OCI-LY7 (cell line): ENCODE measurements at regions not wholly inside any gene's neighbourhood (a gene's known extent, or its start where the extent isn't known, plus 50 kb on each side); places are given as distances from the start of the nearest gene placed in this dataset.

ENCODE experiments used
- BruUV-seq: library from RNA; stranded (reverse); fragments of 400-500 nt; replicated peaks from 2 replicates; lab custom pipeline; 2021; lab: Mats Ljungman, UMichigan
- CTCF ChIA-PET: fragments of 300-600 bp; sonication (Branson Sonifier 250); formaldehyde crosslinking; loops from one replicate; lab custom pipeline; 2022; ENCODE audit warnings: antibody characterized with exemption; ENCODE audit not compliant: unreplicated experiment; lab: Charles Lee
- POLR2A ChIA-PET: fragments of 300-600 bp; sonication (Branson Sonifier 250); formaldehyde crosslinking; loops from one replicate; lab custom pipeline; 2022; ENCODE audit warnings: antibody characterized with exemption; lab: Charles Lee
- DNase-seq: peaks from one replicate; pipeline ENCODE4 v3.0.0-alpha.2; 2015; ENCODE audit warnings: low spot score
- H2AFZ ChIP-seq: fragments of 200-600 bp; sonication (generic), shearing (Covaris generic); 2 replicates; pipeline ENCODE4 v1.6.1; 2014; ENCODE audit warnings: mild to moderate bottlenecking, antibody characterized with exemption, low read length, moderate library complexity
- H3K27ac ChIP-seq: fragments of 200-600 bp; sonication (generic); 2 replicates; pipeline ENCODE4 v1.5.1; 2014; ENCODE audit warnings: mixed run types, low read depth, mild to moderate bottlenecking, moderate library complexity, low read length, inconsistent platforms; ENCODE audit not compliant: poor library complexity, severe bottlenecking
- H3K36me3 ChIP-seq: fragments of 200-600 bp; sonication (generic); 2 replicates; pipeline ENCODE4 v1.6.1; 2014; ENCODE audit warnings: mild to moderate bottlenecking, antibody characterized with exemption, low read length, moderate library complexity, mixed read lengths; ENCODE audit not compliant: insufficient read depth
- H3K4me1 ChIP-seq: fragments of 200-600 bp; sonication (generic); 2 replicates; pipeline ENCODE4 v1.5.1; 2014; ENCODE audit warnings: mild to moderate bottlenecking, low read length; ENCODE audit not compliant: insufficient read depth, poor library complexity, severe bottlenecking
- H3K4me2 ChIP-seq: fragments of 200-600 bp; sonication (generic); 2 replicates; pipeline ENCODE4 v1.6.1; 2014; ENCODE audit warnings: mild to moderate bottlenecking, low read length
- H3K4me3 ChIP-seq: fragments of 200-600 bp; sonication (generic); 2 replicates; pipeline ENCODE4 v1.5.1; 2014; ENCODE audit warnings: mild to moderate bottlenecking, low read depth, low read length; ENCODE audit not compliant: poor library complexity, severe bottlenecking
- H3K79me2 ChIP-seq: fragments of 200-600 bp; sonication (generic); 2 replicates; pipeline ENCODE4 v1.6.1; 2016; ENCODE audit warnings: low read depth, mild to moderate bottlenecking, low read length, moderate library complexity, mixed read lengths; ENCODE audit not compliant: insufficient read depth
- H3K9me2 ChIP-seq: fragments of 200-600 bp; sonication (generic); 2 replicates; pipeline ENCODE4 v1.6.1; 2016; ENCODE audit warnings: mild to moderate bottlenecking, low read length, mixed read lengths; ENCODE audit not compliant: insufficient read depth
- H3K9me3 ChIP-seq: fragments of 200-600 bp; sonication (generic); 2 replicates; pipeline ENCODE4 v1.6.1; 2014; ENCODE audit warnings: mild to moderate bottlenecking, mixed run types, low read length, mixed read lengths
- H4K20me1 ChIP-seq: fragments of 200-600 bp; sonication (generic); 2 replicates; pipeline ENCODE4 v1.6.1; 2014; ENCODE audit warnings: mild to moderate bottlenecking, antibody characterized with exemption, low read length, moderate library complexity, mixed read lengths; ENCODE audit not compliant: insufficient read depth
- EZH2phosphoT487 ChIP-seq: fragments of 200-600 bp; sonication (generic); IDR thresholded peaks from 2 replicates; pipeline ENCODE4 v1.6.1; 2018; ENCODE audit warnings: low read depth, borderline replicate concordance, mild to moderate bottlenecking, mixed run types, antibody characterized with exemption, low read length, moderate library complexity, mixed read lengths
- intact Hi-C: fragments of 100-400 bp; cut with micrococcal nuclease; formaldehyde crosslinking; loops from one replicate; pipeline ENCODE4 v1.10.0; 2022; ENCODE audit not compliant: unreplicated experiment
- TF ChIP-seq, protein P1 (sequence below): fragments of 200-600 bp; sonication (generic); conservative IDR thresholded peaks from 2 replicates; pipeline ENCODE4 v1.5.1; 2014; ENCODE audit warnings: mild to moderate bottlenecking, antibody characterized with exemption, low read length, moderate library complexity, mixed read lengths

DNA sequence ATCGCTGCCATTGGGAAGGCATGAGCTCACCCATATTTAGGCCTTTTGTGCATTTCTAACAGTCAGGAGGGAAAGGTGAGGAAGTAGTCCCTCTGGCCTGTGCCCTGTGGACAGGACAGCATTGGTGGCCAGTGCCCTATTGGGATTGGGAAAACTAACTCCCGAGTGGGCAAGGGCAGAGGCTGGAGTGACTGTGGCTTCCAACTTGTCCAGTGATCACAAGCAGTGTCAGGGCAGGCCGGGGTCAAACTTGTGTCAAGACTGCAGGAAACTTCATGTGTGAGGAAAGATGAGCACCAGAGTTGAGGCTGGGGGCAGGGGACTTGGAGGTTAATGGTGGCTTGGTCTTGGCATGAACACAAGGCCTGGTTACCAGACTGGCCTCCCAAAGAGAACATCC is 286.2 kb upstream of the FAM47C start:
- Histone ChIP-seq H3K79me2 (no peaks in the 10 kb centered on the region), H4K20me1 (no peaks in the 10 kb centered on the region), H3K9me2 (no peaks in the 10 kb centered on the region), H3K4me2 (no peak overlapping the region), H2AFZ (no peak overlapping the region), H3K27ac (no peak overlapping the region), H3K4me3 (no peak overlapping the region), H3K36me3 (no peaks in the 10 kb centered on the region), H3K9me3 (no peaks in the 10 kb centered on the region), H3K4me1 (no peaks in the 10 kb centered on the region)
- DNase-seq, result no peak
- intact Hi-C loops, result no loop called here
- ChIA-PET POLR2A (no interaction called here), CTCF (no interaction called here)
- TF ChIP-seq, protein P1, sequence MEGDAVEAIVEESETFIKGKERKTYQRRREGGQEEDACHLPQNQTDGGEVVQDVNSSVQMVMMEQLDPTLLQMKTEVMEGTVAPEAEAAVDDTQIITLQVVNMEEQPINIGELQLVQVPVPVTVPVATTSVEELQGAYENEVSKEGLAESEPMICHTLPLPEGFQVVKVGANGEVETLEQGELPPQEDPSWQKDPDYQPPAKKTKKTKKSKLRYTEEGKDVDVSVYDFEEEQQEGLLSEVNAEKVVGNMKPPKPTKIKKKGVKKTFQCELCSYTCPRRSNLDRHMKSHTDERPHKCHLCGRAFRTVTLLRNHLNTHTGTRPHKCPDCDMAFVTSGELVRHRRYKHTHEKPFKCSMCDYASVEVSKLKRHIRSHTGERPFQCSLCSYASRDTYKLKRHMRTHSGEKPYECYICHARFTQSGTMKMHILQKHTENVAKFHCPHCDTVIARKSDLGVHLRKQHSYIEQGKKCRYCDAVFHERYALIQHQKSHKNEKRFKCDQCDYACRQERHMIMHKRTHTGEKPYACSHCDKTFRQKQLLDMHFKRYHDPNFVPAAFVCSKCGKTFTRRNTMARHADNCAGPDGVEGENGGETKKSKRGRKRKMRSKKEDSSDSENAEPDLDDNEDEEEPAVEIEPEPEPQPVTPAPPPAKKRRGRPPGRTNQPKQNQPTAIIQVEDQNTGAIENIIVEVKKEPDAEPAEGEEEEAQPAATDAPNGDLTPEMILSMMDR, result no peak
- no peak for TF ChIP-seq EZH2phosphoT487
- no TSS peak for BruUV-seq

DNA sequence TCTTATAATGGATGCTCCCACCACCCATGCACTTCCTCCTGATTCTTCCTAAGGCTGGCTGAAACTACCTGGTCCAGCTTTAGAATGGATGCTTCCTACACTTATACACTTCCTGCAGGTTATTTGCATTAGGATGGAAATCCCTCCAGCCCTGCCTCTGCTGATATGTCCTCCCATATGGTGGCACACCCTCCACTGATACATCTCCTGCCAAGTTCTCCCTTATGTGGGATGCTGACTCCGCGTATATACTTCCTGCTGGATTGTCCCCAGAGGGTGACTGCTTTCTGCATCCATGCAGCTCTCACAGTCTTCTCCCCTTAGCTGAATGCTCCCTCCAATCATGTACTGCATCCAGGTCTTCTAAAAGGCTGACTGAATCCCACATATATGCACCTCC is 254.6 kb upstream of the FAM47C start:
- intact Hi-C loops, result no loop called here
- ChIA-PET CTCF (no interaction called here), POLR2A (no interaction called here)
- H2AFZ ChIP-seq, result no peak overlapping the region
- TF ChIP-seq EZH2phosphoT487, result no peak
- TF ChIP-seq, protein P1, result no peak
- no peaks in the 10 kb centered on the region for H3K36me3 ChIP-seq
- no peak for DNase-seq
- H4K20me1 ChIP-seq, result no peaks in the 10 kb centered on the region
- no peak overlapping the region for H3K4me2 ChIP-seq
- no peak overlapping the region for H3K4me3 ChIP-seq
- no peaks in the 10 kb centered on the region for H3K9me2 ChIP-seq
- BruUV-seq, result no TSS peak
- H3K9me3 ChIP-seq, result no peaks in the 10 kb centered on the region
- no peaks in the 10 kb centered on the region for H3K79me2 ChIP-seq
- H3K4me1 ChIP-seq, result no peaks in the 10 kb centered on the region
- no peak overlapping the region for H3K27ac ChIP-seq

DNA sequence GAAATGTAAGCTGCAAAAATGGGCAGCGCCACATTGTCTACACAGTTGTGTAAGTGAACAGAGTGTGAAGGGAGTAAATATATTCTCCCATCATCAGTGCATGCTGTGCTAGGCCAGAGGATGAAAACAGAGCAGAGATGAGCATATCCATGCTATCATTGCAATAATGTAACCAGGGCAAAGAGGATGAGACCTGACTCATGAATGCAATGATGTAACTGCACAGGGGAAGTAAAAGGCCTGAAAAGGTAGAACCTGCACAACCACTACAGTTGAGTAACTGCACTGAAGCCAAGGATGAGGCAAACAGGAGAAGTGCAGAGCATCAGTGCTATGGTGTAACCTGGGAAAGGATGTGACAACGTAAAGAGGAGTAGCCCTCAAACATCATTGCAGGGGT is 220.4 kb upstream of the FAM47C start:
- POLR2A ChIA-PET, result no interaction called here
- Histone ChIP-seq H3K4me1 (no peaks in the 10 kb centered on the region), H3K27ac (no peak overlapping the region), H2AFZ (no peak overlapping the region), H4K20me1 (no peaks in the 10 kb centered on the region), H3K4me3 (no peak overlapping the region), H3K9me2 (no peaks in the 10 kb centered on the region), H3K9me3 (no peaks in the 10 kb centered on the region), H3K36me3 (no peaks in the 10 kb centered on the region), H3K79me2 (no peaks in the 10 kb centered on the region), H3K4me2 (no peak overlapping the region)
- no TSS peak for BruUV-seq
- DNase-seq, result no peak
- TF ChIP-seq, protein P1, result no peak
- TF ChIP-seq EZH2phosphoT487, result no peak
- CTCF ChIA-PET, result no interaction called here
- intact Hi-C loops, result no loop called here
